Fibroblast of pulmonary artery (primary cell): ENCODE measurements at regions not wholly inside any gene's neighbourhood (a gene's known extent, or its start where the extent isn't known, plus 50 kb on each side); places are given as distances from the start of the nearest gene placed in this dataset.
A peak's percentile ranks its signal among the peaks of the same experiment; 100 is the strongest.

Source experiments
- DNase-seq: peaks from one replicate; pipeline ENCODE4 v3.0.0-alpha.2; 2010; ENCODE audit warnings: low read depth
- H3K4me3 ChIP-seq: replicated peaks from 2 replicates; pipeline ENCODE4 v1.5.1; 2011; ENCODE audit warnings: low read depth, mild to moderate bottlenecking, control low read depth, low read length, moderate library complexity
- CTCF ChIP-seq: IDR thresholded peaks from 2 replicates; pipeline ENCODE4 v1.5.1; 2011; ENCODE audit warnings: mild to moderate bottlenecking, control low read depth, low read length, inconsistent platforms; ENCODE audit errors: missing control alignments

- no peak for TF ChIP-seq CTCF
- H3K4me3 ChIP-seq, result no peak overlapping the region
- no peak for DNase-seq
These were observed 95.9 kb upstream of the IFNGR1 start for GRCh38 chr6:137315081-137315480.

DNA sequence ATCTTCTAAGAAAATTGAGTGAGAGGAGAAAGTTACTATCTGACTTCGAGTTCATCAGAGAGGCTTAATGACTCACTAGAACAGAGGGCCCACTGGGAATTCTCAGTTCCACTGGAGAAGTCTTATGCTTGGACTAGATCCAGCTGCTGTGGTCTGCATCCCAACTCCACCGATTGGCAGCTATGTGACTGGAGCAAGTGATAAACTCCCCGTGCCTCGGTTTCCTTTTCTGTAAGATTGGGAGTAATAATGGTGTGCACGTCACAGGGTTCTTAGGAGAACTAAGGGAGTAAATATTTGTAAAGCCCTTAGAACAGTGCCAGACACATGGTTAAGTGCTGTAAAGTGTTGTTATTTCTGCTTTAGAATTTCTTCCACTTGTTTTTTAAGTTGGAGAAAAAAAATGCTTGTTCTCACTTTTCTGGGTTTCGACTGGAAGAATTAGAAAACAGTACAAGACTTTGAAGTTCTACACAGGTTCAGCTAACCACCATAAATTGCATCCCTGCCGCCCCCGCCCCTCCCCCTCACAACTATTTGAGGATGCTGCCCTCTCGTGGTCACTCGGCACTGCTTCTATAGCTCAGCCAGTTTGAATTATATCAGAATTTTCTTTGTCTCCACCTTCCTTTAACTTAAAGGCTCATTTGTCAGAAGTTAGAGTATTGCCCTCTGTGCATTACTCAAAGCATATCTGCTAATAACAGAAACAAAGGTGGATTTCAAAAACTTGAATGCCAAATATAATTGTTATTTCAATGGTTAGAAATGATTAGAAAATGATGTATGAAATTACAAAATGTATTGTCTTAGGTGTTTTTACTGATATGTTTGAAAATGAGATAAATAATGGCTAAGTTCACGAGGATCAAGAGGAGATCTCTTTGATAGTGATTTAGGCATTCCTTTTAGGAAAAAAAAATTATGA lies 95.0 kb upstream of the IFNGR1 start:
- no peak overlapping the region for H3K4me3 ChIP-seq
- peak; percentile 83 for TF ChIP-seq CTCF
- DNase-seq, result peak; percentile 82

DNA sequence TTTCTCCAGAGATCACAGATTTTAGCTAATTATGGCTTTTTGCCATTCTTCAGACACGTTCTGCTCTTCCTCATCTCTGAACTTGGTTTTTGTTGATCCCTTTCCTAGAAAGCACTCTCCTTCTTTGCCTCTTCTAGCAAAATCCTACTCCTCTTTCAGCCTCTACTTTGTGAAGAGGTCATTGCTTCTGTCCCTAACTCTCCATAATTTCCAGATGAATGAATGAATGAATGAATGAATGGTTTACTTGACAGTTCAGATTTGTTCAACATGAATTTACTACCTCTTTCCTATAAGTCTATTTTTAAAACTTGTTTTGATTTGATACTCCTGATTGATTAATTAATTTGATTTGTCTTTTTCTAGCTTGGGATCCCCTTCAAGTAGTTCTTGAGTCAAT lies 94.0 kb upstream of the IFNGR1 start:
- DNase-seq, result no peak
- no peak for TF ChIP-seq CTCF
- H3K4me3 ChIP-seq, result no peak overlapping the region

GRCh38 chr6:137311940-137312339 lies 92.8 kb upstream of the IFNGR1 start:
- H3K4me3 ChIP-seq, result no peak overlapping the region
- no peak for TF ChIP-seq CTCF
- no peak for DNase-seq

DNA sequence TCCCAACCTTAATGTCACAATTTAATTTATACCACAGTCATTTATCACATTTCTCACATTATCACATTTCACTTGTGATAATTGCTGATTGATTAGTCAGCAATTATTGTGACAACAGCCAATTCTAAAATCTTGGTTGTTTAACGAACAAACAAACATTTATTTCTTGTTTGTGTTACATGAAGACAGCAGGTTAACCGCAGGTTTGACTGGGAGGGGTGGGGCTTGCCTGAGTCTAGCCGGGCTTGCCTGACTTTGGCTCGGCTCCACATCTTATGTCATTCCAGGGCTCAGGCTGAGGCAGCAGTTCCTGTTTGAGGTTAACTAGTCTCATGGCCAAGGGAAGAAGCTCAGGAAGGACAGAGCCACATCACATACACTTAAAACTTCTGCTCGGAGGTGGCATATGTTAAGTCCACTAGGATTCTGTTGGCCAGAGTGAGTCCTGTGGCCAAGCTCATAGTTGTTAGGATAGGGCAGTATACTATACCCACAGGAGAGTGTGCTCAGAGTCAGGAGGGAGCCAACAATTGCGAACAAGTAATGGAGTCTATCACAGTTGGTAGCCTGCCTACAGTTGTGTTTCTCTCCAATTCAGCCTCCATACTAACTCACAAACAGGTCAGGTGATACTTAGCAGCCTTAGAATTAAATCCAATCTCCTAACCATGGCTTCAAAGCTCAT lies 90.0 kb upstream of the IFNGR1 start:
- TF ChIP-seq CTCF, result no peak
- H3K4me3 ChIP-seq, result no peak overlapping the region
- DNase-seq, result peak; percentile 70

DNA sequence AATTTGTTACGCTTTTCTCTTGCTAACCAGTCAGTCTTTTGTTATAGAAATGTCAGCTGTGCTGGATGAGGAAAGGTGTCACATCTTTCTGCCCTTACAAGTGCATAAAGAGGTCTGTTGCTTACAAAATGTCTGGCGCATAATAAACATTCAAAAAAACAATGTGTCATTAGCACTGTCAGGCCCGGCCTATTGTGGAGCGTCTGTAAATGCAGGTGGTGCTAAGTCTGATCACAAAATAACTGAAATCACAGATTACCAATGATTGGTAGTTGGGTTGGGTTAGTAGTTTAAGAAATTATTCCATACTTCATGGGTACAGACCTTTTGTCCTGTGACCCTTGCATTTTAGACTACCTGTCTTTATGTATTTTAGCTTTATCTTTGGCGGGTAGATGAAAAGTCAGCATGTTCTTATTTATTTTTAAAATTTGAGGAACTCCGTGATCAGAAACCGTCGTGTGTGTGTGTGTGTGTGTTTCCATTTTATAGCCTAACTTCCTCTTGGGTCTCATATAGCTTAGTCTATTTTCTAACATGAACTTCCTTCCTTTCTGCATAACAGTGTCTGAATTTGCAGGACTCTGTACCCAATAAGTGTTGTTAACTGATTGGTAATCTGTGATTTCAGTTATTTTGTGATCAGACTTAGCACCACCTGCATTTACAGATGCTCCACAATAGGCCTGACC lies 88.1 kb upstream of the IFNGR1 start:
- no peak overlapping the region for H3K4me3 ChIP-seq
- TF ChIP-seq CTCF, result no peak
- DNase-seq, result no peak
